DMS114 treated with DMSO at 0.1 percent for 48 hours (cell line): ENCODE measurements at regions not wholly inside any gene's neighbourhood (a gene's known extent, or its start where the extent isn't known, plus 50 kb on each side); places are given as distances from the start of the nearest gene placed in this dataset.
"Not testable (repeated sequence)": the region's sequence is repeated elsewhere in the genome, so short reads cannot be mapped to it uniquely, and the experiment has no call there.

Experiments used
- DNase-seq: peaks from one replicate; lab custom pipeline; 2025; ENCODE audit not compliant: unreplicated experiment; lab: John Stamatoyannopoulos, UW

DNA sequence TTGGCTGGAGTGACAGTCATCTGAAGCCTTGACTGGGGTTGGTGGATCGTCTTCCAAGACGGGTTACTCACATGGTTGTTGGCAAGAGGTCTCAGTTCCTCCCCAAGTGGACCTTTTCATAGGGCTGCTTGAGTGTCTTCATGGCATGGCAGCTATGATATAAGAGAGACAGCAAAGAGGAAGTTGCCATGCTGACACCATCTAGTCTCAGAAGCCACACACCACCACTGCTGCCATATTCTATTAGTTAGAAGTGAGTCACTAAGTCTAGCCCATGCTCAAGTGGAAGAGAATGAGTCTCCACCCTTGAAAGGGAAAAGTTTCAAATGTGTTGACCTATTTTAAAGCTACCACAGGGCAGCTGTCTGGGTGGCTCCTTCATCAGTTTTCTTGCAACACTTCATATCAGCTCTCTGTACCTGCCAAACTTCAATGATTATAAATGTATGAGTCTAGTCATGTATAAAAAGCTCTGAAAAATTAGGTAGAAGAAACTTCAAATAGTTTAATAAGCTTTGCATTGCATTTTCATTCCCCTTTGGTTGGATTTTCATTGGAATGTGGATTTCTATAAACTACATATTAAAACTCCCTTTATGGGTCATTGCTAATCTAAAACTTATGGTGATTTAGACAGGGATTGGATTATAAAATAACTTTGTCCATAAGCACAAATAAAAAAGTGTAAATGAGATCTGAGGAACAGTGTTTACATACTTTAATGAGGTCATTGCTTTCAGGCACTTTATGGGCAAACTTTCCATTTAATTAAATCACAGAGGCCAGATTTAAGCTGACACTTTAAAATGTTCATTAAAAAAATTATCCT is 68.0 kb upstream of the ATXN3L start:
- DNase-seq: no peak

GRCh38 chrX:13386636-13387035 is 66.8 kb upstream of the ATXN3L start:
- DNase-seq: no peak

GRCh38 chrX:13386092-13386491 is 66.2 kb upstream of the ATXN3L start:
- no peak for DNase-seq

DNA sequence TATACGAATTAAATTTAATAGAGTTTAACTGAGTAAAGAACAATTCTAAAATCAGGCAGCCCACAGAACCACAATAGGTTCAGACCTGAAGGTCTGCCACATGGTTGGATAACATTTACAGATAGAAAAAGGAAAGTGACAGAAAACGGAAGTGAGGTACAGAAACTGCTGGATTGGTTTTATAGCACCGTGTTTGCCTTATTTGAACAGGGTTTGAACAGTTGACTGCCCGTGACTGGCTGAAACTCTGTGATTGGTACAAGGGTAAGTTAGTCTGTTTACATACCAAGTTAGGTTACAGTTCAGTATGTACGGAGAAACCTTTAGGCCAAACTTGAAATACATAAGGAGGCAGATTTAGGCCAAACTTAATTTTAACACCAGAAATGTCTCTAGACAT is 64.1 kb upstream of the ATXN3L start:
- DNase-seq: no peak

GRCh38 chrX:13381514-13381913 is 61.7 kb upstream of the ATXN3L start:
- DNase-seq: no peak

DNA sequence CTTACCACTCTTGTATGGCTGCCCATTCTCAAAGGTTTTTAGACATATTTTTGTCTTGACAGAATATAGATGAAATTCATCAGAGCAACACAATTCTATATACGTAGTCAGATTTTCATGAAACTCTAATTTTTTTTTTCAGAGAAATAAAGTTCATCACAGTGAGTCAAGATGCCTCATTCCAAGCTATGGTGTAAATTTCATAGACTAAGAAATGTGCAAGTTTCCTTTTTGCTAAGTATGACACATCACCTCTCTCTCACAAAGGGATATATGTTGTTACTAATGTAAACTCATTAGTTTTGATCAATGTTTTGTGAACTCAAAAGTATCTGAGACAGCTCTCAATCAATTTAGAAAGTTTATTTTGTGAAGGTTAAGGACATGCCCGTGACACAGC is 60.4 kb upstream of the ATXN3L start:
- no peak for DNase-seq

- DNase-seq: not testable (repeated sequence)
Observed at GRCh38 chrX:13378562-13379518, 59.0 kb upstream of the ATXN3L start.

DNA sequence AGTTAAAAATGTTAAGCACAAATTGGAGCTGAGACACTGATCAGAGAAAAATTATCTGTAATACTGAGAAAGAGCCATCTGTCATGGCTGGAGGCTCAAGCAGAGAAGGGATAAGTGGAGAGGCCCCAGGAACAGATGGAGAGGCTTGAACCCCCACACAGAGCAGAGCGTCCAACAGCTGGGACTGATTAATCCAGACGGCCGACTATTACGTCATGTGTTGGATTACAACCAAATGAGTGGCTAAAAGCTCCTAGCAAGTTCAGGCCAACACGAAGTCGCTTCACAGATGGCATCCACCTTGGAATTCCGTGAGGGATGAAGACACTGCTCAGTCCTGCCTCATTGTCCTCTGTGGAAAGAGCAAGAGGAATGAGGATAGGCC is 57.7 kb upstream of the ATXN3L start:
- DNase-seq: no peak

- no peak for DNase-seq
Observed at GRCh38 chrX:13376857-13377549, 57.1 kb upstream of the ATXN3L start.

GRCh38 chrX:13375596-13375995 is 55.7 kb upstream of the ATXN3L start:
- DNase-seq: not testable (repeated sequence)

DNA sequence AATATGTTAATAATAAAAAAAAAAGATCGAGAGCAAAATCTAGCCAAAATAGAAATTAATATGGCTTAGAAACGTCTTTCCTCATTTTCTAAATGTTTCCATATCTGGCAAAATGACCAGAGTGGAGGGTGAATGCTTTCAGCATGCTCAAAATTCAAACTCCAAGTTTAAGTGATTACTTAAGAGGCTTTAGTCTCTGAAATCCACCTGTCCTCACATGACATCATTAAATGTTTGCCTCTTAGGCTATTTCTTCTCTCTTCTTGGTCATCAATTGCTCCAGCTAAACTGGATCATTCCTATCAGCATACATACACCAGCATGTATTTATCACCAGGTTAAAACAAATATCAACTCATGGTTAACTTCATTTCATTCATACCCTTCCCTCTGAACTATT is 54.5 kb upstream of the ATXN3L start:
- no peak for DNase-seq

- DNase-seq: no peak
Observed at GRCh38 chrX:13373431-13374187, 53.8 kb upstream of the ATXN3L start.

DNA sequence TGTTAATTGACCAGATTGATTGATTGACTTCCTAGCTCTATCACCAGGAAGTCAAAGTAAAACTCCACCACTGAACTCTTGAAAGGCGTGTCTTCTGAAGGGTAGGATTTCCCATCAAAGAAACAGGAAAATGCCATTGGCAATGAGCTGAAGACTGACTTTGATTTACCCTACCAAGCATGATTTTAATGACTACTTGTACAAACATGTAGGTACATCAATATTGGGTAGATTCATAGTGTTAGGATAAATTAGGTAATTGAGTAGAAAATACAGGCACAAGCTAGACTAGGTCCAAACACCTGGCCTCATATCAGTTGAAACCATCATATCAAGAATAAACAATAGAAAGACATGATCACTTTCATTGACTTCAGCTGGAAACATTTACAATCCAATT is 53.2 kb upstream of the ATXN3L start:
- no peak for DNase-seq

- no peak for DNase-seq
Observed at GRCh38 chrX:13372203-13372980, 52.5 kb upstream of the ATXN3L start.

DNA sequence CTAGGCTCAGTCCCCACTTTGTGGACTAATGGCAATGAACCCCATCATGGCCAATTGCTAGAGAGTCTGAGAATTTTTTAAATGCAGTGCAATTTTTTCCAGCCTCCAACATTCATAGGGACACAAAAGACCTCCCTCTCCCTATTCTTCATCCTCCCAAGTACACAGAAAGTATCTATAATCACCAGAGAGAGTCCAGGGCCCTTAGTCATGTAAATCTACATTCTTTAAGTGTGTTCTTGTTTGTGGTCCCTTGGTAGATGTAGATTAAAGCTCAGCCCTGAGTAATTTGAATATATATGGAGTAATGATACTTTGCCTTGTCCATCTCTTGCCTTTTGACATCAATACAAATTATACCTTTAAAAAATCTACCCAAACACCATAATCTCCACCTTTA is 51.3 kb upstream of the ATXN3L start:
- DNase-seq: no peak

GRCh38 chrX:13370713-13371112 is 50.9 kb upstream of the ATXN3L start:
- DNase-seq: no peak
